NCI-H446 (cell line): ENCODE measurements at regions not wholly inside any gene's neighbourhood (a gene's known extent, or its start where the extent isn't known, plus 50 kb on each side); places are given as distances from the start of the nearest gene placed in this dataset.
"Not testable (repeated sequence)": the region's sequence is repeated elsewhere in the genome, so short reads cannot be mapped to it uniquely, and the experiment has no call there.

Experiments used
- DNase-seq, 2 experiments: peaks; one replicate each; lab custom pipeline; 2025; lab: John Stamatoyannopoulos, UW

- DNase-seq = no peak
These were observed 79.8 kb downstream of the ZNF92 start for GRCh38 chr7:65453341-65454030.

DNA sequence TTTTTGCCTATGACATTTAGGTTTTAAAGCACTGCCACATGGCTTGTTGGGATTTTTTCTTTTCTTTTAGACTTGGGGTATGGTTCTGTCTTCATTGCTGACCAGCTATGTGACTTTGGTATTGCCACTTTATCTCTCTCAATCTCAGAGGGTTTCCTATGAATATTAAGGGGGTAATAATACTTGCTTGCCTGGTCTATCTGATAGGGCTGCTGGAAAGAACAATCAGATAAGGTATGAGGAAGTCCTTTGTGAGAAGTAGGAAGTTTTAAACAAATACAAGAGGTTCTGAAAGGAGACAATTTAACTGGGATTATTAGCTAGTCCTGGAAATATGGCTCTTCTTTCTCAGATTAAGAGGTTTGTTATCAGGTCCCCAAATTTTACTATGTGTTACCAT is 80.8 kb downstream of the ZNF92 start:
- DNase-seq = no peak

- not testable (repeated sequence) for DNase-seq
These were observed 81.4 kb downstream of the ZNF92 start for GRCh38 chr7:65455050-65455449.

DNA sequence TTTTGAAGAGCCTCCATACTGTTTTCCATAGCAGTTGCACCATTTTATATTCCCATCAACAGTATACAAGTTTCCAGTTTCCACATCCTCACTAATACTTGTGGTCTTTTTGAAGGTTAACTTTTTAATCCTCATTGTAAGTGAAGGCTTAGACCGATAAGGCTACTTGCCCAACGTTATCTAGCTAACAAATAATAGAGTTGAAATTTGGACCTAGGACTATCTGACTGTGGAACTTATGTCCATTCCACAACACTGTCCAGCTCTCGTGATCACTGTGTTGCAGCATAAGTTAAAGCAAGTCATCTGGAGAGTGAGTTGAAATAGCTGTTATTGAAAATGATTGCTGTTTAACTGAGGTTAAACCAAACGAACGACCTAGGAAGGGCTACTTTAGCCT is 84.0 kb downstream of the ZNF92 start:
- DNase-seq = no peak

DNA sequence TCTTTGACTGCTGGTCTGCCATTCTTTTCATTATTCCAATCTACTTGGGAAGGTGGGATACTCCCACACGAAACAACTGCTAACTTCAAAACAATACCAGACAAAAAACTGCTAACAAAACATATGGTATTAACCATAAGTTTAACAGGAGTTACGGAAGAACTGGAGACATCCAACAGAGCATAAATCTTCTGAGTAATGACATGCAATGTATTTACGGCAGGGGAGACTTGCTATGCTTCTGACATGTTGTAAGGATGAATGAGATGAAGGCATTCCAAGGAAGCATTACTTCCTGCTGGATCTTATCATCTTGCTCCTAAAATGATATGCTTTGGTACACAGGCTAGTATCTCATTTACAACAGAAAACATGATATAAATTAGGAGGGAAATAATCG is 85.8 kb downstream of the ZNF92 start:
- no peak for DNase-seq

DNA sequence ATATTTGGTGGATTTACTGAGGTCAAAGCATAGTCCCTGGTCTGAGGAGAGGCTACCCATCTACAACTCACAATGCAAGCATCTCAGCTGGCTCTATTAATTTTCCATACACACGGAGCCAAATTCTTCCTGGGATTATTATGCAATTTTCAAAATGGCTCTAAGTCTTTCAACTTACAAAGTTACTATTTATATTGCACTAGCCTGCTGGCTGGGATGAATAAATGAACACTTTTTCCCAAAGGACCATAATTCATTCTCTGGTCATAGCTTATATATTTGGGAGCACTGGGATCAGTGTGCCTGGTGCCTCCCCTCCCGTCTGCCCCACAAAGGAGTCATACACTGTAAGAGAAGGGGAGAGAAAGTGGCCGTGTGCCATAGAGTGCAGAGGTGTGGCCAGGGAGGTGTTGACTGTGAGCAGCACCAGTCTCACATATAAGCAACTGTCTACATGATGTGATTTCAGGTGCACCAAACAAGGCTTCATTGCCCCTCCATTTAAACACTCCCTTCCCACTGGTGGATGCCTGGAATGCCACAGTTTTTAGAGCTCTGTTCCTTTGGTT is 88.6 kb downstream of the ZNF92 start:
- DNase-seq = no peak

GRCh38 chr7:65463184-65463583 is 89.5 kb downstream of the ZNF92 start:
- no peak for DNase-seq

- DNase-seq = not testable (repeated sequence)
These were observed 96.4 kb downstream of the ZNF92 start for GRCh38 chr7:65469919-65470558.

GRCh38 chr7:65471587-65471986 is 97.9 kb downstream of the ZNF92 start:
- no peak for DNase-seq

DNA sequence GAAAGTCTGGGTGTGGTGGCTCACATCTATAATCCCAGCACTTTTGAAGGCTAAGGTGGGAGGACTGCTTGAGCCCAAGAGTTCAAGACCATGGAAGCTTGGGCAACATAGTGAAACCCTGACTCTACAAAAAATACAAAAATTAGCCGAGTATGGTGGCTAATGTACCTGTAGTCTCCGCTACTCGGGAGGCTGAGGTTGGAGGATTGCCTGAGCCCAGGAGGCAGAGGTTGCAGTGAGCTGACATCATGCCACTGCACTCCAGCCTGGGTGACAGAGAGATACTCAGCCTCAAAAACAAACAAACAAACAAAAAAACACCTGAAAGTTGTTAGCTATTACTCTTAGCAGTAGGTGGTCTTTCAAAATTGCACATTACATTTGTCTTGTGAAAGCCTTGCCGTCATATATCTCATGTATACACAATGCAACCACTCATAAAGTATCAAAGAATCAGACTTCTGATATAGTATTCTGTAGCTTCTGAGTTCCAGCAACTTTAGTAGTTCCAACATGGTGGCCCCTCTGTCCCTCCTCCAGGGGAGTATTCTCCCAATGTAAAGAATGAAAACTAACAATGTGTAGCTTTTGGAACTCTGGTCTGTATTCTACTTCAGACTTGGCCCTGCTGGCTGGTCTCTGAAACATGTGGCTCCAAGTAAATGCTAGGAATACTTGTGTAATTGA is 101.5 kb downstream of the ZNF92 start:
- DNase-seq = no peak

GRCh38 chr7:65475734-65476319 is 102.2 kb downstream of the ZNF92 start:
- no peak for DNase-seq

DNA sequence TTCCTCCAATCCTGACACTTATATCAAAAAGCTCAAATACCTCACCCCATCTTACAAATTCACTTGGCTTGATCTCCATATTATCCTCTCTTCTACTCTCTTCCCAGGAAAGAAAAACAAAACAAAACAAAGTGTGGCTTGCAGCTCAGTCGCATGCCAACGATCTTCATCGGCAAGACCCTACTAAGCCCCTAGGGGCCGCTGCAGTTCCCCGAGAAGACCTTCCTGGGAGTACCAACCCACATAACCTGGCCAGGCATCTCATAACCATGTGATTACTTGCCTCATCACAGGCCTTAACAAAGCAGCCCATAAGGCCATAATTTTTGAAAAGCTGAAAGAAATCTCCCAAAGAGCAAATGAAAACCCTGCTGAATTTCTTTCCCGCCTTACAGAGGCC is 103.7 kb downstream of the ZNF92 start:
- DNase-seq = peak in 1 of 2 experiments; percentile 18

DNA sequence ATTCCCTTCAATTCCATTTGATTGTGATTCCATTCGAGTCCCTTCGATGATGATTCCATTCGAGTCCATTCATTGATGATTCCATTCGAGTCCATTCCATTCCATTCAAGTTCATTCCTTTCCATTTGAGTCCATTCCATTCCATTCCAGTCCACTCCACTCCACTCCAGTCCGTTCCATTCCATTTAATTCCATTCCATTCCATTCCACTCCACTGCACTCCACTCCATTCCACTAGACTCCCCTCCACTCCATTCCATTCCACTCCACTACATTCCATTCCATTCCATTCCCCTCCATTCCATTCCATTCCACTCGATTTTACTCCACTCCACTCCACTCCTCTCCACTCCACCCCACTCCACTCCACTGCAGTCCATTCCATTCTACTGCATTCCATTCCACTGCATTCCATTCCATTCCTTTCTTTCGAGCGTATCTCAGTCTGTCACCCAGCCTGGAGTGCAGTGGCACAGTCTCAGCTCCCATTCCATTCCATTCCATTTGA is 115.7 kb downstream of the ZNF92 start:
- no peak for DNase-seq

GRCh38 chr7:65496697-65497096 is 123.0 kb downstream of the ZNF92 start:
- DNase-seq = not testable (repeated sequence)

GRCh38 chr7:65503434-65504152 is 129.9 kb downstream of the ZNF92 start:
- DNase-seq = no peak

DNA sequence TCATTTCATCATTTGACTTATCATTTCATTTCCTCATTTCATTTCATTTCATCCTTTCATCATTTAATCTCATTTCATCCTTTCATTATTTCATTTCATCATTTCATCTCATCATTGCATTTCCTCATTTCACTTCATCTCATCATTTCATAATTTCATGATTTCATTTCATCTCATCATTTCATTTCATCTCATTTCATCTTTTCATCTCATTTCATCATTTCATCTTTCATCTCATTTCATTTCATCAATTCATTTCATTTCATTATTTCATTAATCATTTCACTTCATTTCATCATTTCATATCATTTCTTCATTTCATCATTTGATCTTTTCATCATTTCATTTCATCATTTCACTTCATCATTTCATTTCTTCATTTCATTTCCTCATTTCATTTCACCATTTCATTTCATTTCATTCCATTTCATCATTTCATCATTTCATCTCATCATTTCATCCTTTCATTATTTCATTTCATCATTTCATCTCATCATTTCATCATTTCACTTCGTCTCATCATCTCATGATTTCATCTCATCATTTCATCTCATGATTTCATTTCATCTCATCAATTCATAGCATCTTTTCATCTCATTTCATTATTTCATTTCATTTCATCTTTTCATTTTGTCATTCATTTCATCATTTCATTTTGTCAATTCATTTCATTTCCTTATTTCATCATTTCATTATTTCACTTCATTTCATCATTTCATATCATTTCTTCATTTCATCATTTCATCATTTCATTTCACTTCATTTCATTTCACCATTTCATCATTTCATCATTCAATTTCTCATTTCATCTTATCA is 131.1 kb downstream of the ZNF92 start:
- DNase-seq = not testable (repeated sequence)

DNA sequence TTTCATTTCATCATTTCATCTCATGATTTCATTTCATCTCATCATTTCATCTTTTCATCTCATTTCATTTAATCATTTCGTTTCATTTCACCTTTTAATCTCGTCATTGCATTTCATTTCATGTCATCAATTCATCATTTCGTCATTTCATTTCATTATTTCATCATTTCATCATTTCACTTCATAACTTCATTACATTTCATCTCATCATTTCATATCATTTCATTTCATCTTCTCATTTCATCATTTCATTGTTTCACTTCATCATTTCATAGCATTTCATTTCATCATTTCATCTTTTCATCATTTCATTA is 131.6 kb downstream of the ZNF92 start:
- not testable (repeated sequence) for DNase-seq

GRCh38 chr7:65508581-65509367 is 135.1 kb downstream of the ZNF92 start:
- DNase-seq = not testable (repeated sequence)

GRCh38 chr7:65509368-65510186 is 135.9 kb downstream of the ZNF92 start:
- DNase-seq = no peak
